Adrenal gland (tissue), 9 donors: ENCODE measurements at regions not wholly inside any gene's neighbourhood (a gene's known extent, or its start where the extent isn't known, plus 50 kb on each side); places are given as distances from the start of the nearest gene placed in this dataset.
"Not testable (repeated sequence)": the region's sequence is repeated elsewhere in the genome, so short reads cannot be mapped to it uniquely, and the experiment has no call there.

Experiments
- DNase-seq, 7 donors: peaks; one replicate each; pipeline ENCODE4 v3.0.0-alpha.2; 2019 to 2020
- H3K27ac ChIP-seq, 5 donors: fragments of 200-600 bp; sonication (generic) in 4 of 5; 1 replicate in 3 of 5; 2 replicates in 2 of 5; pipeline versions ENCODE4 v1.5.1 to v1.8.0; 2016 to 2020; ENCODE audit warnings: mild to moderate bottlenecking in 1 of 5
- H3K27me3 ChIP-seq: fragments of 200-600 bp; 2 replicates; pipeline ENCODE4 v1.8.0; 2021
- H3K36me3 ChIP-seq, 2 donors: fragments of 200-600 bp; replicated peaks in 1 of 2; 1 replicate in 1 of 2; 2 replicates in 1 of 2; pipeline versions ENCODE4 v1.5.1 to v1.8.0; 2018 to 2022
- H3K4me1 ChIP-seq, 2 donors: fragments of 200-600 bp; replicated peaks in 1 of 2; 1 replicate in 1 of 2; 2 replicates in 1 of 2; pipeline versions ENCODE4 v1.5.1 to v1.8.0; 2018 to 2021
- H3K4me3 ChIP-seq, 4 donors: fragments of 200-600 bp; sonication (generic) in 3 of 4; one replicate each; pipeline ENCODE4 v1.5.1; 2016 to 2018
- H3K9me3 ChIP-seq, 3 donors: fragments of 200-600 bp; sonication (generic) in 1 of 3; replicated peaks in 1 of 3; 1 replicate in 2 of 3; 2 replicates in 1 of 3; pipeline versions ENCODE4 v1.5.1 to v1.8.0; 2016 to 2021
- POLR2A ChIP-seq, 2 donors: fragments of 450-650 bp; IDR thresholded peaks; one replicate each; pipeline ENCODE4 v1.6.1; 2017; ENCODE audit warnings: antibody characterized with exemption in 2 of 2, mild to moderate bottlenecking in 2 of 2, moderate library complexity in 1 of 2
- WGBS, 4 donors: extraction: QIAGEN DNeasy Blood & Tissue Kit in 2 of 4; methylation state at CpG; one replicate each; pipeline versions ENCODE4 v1.1.5 to v1.1.7; 2013 to 2017; 5-methylcytosine and 5-hydroxymethylcytosine counted together
- intact Hi-C, 2 donors: fragments of 100-400 bp; cut with DNase I; formaldehyde crosslinking; loops; one replicate each; pipeline versions ENCODE4 v1.14.1 to v1.15.0; 2022 to 2023
- TF ChIP-seq, protein P1 (sequence below), 6 experiments: fragments of 450-650 bp in 4 of 6; fragments of 200-600 bp in 2 of 6; sonication (generic) in 1 of 6; IDR thresholded peaks; 1 replicate in 5 of 6; 2 replicates in 1 of 6; pipeline versions ENCODE4 v1.5.1 to v1.8.0; 2016 to 2021; ENCODE audit warnings: antibody characterized with exemption in 6 of 6, mild to moderate bottlenecking in 2 of 6, moderate library complexity in 1 of 6
- donor health status: healthy with polysubstance abuse.
- donor health status: Bipolar disorder and iron deficiency.
- donor health status: DM: yes; HTN: yes; CAD: no.
- donor health status: DM: no; HTN: no; CAD: no.
- donor health status: DM: no; HTN: no; CAD: no.

DNA sequence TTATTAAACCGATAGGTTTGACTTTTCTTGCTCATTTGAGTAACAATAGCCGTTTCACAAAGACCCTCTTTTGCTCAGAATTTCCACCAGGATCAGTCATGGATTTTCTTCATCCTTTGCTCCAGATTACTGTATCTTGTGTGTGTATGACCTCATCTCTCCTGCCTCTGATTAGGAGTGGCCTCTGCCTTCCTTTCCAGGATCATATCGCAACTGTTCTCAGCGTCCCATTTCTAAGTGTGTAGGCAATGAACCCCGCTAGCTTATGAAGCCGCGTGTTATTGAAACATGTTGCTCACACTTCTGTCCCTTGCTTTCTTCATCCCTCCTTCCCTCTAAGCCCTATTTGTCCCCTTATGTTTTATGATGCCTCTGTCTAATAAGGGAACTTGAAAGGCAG lies 169.8 kb upstream of the RPS23 start:
- no peaks in the 10 kb centered on the region for H3K27me3 ChIP-seq
- WGBS, 4 donors = 88 to 97% (median 92%) methylated on average over 7 of the region's 7 CpGs
- no peaks in the 10 kb centered on the region for H3K36me3 ChIP-seq

DNA sequence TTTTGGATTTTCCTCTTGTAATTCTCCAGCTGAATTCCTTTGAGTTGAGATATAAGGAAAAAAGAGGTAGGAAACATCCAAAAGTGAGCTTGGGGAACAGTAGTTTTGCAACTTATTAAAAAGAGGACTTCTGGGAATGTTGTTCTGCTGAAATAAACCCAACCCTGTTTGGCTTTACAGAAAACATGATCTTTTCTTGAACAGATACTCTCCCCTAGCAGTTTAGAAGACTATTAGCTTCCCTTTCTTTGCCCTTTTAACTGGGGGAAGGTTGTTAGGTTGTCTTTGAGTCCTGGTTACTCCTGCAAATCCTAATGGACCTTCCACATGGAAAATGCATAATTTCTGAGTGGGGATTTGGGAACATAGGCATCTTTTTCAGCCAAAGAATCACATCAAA lies 168.7 kb upstream of the RPS23 start:
- no peak for DNase-seq
- intact Hi-C loops = no loop called here
- Histone ChIP-seq H3K27me3 (no peaks in the 10 kb centered on the region), H3K4me3 (no peak overlapping the region), H3K27ac (no peak overlapping the region), H3K4me1 (peaks cover 0 to 6% of the 10 kb centered on the region in 2 donors), H3K9me3 (no peaks in the 10 kb centered on the region), H3K36me3 (no peaks in the 10 kb centered on the region)
- no peak for TF ChIP-seq POLR2A (IDR thresholded peaks at IDR 0.05)
- TF ChIP-seq, protein P1, sequence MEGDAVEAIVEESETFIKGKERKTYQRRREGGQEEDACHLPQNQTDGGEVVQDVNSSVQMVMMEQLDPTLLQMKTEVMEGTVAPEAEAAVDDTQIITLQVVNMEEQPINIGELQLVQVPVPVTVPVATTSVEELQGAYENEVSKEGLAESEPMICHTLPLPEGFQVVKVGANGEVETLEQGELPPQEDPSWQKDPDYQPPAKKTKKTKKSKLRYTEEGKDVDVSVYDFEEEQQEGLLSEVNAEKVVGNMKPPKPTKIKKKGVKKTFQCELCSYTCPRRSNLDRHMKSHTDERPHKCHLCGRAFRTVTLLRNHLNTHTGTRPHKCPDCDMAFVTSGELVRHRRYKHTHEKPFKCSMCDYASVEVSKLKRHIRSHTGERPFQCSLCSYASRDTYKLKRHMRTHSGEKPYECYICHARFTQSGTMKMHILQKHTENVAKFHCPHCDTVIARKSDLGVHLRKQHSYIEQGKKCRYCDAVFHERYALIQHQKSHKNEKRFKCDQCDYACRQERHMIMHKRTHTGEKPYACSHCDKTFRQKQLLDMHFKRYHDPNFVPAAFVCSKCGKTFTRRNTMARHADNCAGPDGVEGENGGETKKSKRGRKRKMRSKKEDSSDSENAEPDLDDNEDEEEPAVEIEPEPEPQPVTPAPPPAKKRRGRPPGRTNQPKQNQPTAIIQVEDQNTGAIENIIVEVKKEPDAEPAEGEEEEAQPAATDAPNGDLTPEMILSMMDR (IDR thresholded peaks at IDR 0.05) = no peak

More for the DNA sequence above, 169.8 kb upstream of the RPS23 start:
- no peak for TF ChIP-seq POLR2A (IDR thresholded peaks at IDR 0.05)
- Histone ChIP-seq H3K27ac (no peak overlapping the region), H3K9me3 (no peaks in the 10 kb centered on the region), H3K4me1 (peaks cover 0 to 6% of the 10 kb centered on the region in 2 donors), H3K4me3 (no peak overlapping the region)
- intact Hi-C loops = no loop called here
- no peak for DNase-seq

DNA sequence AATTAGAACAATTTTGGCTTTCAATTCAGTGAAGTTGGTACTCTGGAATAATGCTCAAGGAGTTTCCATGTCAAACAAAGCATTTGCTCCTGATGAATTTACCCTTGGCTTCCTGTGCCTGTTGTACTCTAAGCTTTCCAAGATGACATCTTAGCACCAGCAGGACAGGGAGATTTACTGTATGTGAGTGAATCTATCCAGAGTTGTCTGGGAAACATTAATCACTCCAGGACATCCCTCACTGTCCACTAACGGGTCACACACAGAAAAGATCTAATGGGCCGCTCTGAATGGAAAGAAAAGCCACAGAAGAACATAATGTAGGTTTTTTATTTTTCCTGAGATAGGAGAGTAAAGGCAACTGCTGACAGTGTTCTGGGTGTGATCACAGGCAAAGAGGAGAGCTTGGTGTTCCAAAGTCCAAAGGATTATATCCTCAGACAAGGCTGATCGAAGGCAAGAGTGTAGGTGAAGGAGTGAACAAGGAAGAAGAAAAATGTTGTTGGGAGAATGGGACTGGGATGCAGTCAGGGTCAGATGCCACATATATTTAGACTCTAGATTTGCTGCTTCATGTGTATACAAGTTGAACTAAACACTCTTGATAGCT lies 167.7 kb upstream of the RPS23 start:
- WGBS, 4 donors = 51 to 59% (median 53%) methylated on average over 3 of the region's 3 CpGs
- TF ChIP-seq POLR2A (IDR thresholded peaks at IDR 0.05) = no peak
- TF ChIP-seq, protein P1 (IDR thresholded peaks at IDR 0.05) = no peak
- H3K4me3 ChIP-seq = no peak overlapping the region
- DNase-seq = no peak
- H3K9me3 ChIP-seq = no peaks in the 10 kb centered on the region
- peaks cover 0 to 6% of the 10 kb centered on the region in 2 donors for H3K4me1 ChIP-seq
- intact Hi-C loops = no loop called here
- no peaks in the 10 kb centered on the region for H3K36me3 ChIP-seq
- H3K27me3 ChIP-seq = no peaks in the 10 kb centered on the region
- H3K27ac ChIP-seq = no peak overlapping the region

DNA sequence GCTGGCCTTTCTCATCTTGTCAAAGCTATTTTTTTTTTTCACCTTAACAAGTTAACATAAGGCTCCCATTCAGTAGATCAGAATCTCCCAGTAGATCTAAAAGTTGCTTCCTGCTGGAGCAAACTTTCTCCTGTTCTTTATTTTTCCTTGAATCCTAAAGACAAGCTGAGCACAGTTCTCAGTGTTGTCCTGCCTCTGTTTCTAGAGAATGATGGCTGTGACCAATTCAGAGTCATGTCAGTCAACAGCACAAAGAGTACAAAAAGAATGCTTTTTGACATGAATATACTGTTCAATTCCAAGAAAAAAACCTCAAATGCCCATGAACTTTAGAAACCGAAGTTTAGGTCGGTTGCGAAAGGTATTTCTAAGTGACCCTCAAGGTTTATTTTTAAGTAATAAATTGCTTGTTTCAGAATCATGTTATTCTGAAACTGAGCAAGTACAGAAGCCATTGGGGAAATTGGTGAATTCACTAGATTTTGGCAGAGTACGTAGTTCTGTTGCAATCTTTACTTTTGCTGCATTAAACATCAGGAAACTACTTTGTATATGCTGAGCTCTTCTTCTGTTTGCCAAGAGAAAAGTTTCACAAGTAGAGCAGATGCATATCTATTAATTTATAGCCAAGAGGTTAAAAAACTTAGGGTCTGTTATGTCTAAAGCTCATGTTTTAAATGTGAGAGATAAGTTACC lies 161.7 kb upstream of the RPS23 start:
- intact Hi-C loops = no loop called here
- no peak overlapping the region for H3K4me3 ChIP-seq
- H3K27ac ChIP-seq = no peak overlapping the region
- H3K27me3 ChIP-seq = no peaks in the 10 kb centered on the region
- no peaks in the 10 kb centered on the region for H3K4me1 ChIP-seq
- WGBS, 4 donors = 52 to 69% (median 60%) methylated on average over 4 of the region's 4 CpGs
- no peak for DNase-seq
- TF ChIP-seq, protein P1 (IDR thresholded peaks at IDR 0.05) = no peak
- no peak for TF ChIP-seq POLR2A (IDR thresholded peaks at IDR 0.05)
- H3K9me3 ChIP-seq = no peaks in the 10 kb centered on the region
- H3K36me3 ChIP-seq = no peaks in the 10 kb centered on the region

DNA sequence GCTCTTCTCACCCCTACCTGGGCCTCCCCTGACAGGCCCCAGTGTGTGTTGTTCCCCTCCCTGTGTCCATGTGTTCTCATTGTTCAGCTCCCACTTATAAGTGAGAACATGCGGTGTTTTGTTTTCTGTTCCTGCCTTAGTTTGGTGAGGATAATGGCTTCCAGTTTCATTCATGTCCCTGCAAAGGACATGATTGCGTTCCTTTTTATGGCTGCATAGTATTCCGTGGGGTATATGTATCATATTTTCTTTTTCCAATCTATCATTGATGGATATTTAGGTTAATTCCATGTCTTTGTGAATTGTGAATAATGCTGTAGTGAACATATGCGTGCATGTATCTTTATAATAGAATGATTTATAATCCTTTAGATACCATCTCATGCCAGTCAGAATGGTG lies 159.4 kb upstream of the RPS23 start:
- H3K9me3 ChIP-seq, H3K4me3 ChIP-seq, H3K4me1 ChIP-seq, intact Hi-C loops, H3K27me3 ChIP-seq, H3K36me3 ChIP-seq, DNase-seq, H3K27ac ChIP-seq: not testable (repeated sequence)
- 71 to 86% (median 73%) methylated on average over 4 of the region's 4 CpGs for WGBS, 4 donors
